GM23338 (cell line): ENCODE measurements at regions not wholly inside any gene's neighbourhood (a gene's known extent, or its start where the extent isn't known, plus 50 kb on each side); places are given as distances from the start of the nearest gene placed in this dataset.

Experiments used
- CREB1 ChIP-seq: fragments of 250-450 bp; sonication (Bioruptor Pico); IDR thresholded peaks from 2 replicates; pipeline ENCODE4 v1.5.0; 2020; ENCODE audit warnings: low read depth, mild to moderate bottlenecking, moderate library complexity
- CTCF ChIP-seq, 2 experiments: fragments of 200-600 bp in 1 of 2; sonication (generic) in 1 of 2; conservative IDR thresholded peaks; 2 replicates each; pipeline versions ENCODE4 v1.5.1 to v1.6.1; 2016 to 2017; ENCODE audit warnings: antibody characterized with exemption in 2 of 2, low read depth in 2 of 2, mild to moderate bottlenecking in 2 of 2, moderate library complexity in 1 of 2
- ETS1 ChIP-seq: IDR thresholded peaks from 2 replicates; pipeline ENCODE4 v1.6.1; 2016; ENCODE audit warnings: antibody characterized with exemption
- EZH2 ChIP-seq: fragments of 200-600 bp; sonication (generic); IDR thresholded peaks from one replicate; pipeline ENCODE4 v1.8.0; 2017; ENCODE audit warnings: antibody characterized with exemption, mild to moderate bottlenecking, low read depth; ENCODE audit not compliant: unreplicated experiment
- POLR2AphosphoS5 ChIP-seq: IDR thresholded peaks from 2 replicates; pipeline ENCODE4 v1.6.1; 2016; ENCODE audit warnings: antibody characterized with exemption, low read depth
- REST ChIP-seq: IDR thresholded peaks from one replicate; pipeline ENCODE4 v1.6.1; 2018; ENCODE audit warnings: antibody characterized with exemption; ENCODE audit not compliant: unreplicated experiment
- ZNF331 ChIP-seq: fragments of 250-450 bp; sonication (Bioruptor Pico); IDR thresholded peaks from 2 replicates; pipeline ENCODE4 v1.5.0; 2020; ENCODE audit warnings: low read depth, mild to moderate bottlenecking, moderate library complexity
- ZNF462 ChIP-seq: fragments of 250-450 bp; sonication (Bioruptor Pico); IDR thresholded peaks from 2 replicates; pipeline ENCODE4 v1.5.0; 2020; ENCODE audit warnings: mild to moderate bottlenecking, moderate library complexity

GRCh38 chr22:44633647-44634046, 68.4 kb upstream of the PRR5 start:
- TF ChIP-seq CTCF (conservative IDR thresholded peaks at IDR 0.05; ENCODE audit: low read depth in 2 of 2) (no peak), REST (no peak), ETS1 (no peak), EZH2 (no peak), CREB1 (no peak), ZNF462 (CRISPR knock-in tag) (no peak), POLR2AphosphoS5 (no peak), ZNF331 (no peak)
